ENCODE measurements at regions not wholly inside any gene's neighbourhood (a gene's known extent, or its start where the extent isn't known, plus 50 kb on each side); places are given as distances from the start of the nearest gene placed in this dataset.

DNA sequence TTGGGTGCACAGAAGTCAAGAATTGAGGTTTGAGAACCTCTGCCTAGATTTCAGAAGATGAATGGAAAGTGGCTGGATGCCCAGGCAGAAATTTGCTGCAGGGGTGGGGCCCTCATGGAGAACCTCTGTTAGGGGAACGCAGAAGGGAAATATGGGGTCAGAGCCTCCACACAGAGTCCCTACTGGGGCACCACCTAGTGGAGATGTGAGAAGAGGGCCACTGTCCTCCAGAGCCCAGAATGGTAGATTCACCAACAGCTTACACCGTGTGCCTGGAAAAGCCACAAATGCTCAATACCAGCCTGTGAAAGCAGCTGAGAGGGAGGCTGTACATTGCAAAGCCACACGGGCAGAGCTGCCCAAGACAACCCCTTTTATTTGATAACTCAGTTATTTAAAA is 383.5 kb downstream of the TLE4 start:
- no peak for TF ChIP-seq YY1 (IDR thresholded peaks at IDR 0.05; ENCODE audit: low read depth, low read length)
- TF ChIP-seq, protein P1, sequence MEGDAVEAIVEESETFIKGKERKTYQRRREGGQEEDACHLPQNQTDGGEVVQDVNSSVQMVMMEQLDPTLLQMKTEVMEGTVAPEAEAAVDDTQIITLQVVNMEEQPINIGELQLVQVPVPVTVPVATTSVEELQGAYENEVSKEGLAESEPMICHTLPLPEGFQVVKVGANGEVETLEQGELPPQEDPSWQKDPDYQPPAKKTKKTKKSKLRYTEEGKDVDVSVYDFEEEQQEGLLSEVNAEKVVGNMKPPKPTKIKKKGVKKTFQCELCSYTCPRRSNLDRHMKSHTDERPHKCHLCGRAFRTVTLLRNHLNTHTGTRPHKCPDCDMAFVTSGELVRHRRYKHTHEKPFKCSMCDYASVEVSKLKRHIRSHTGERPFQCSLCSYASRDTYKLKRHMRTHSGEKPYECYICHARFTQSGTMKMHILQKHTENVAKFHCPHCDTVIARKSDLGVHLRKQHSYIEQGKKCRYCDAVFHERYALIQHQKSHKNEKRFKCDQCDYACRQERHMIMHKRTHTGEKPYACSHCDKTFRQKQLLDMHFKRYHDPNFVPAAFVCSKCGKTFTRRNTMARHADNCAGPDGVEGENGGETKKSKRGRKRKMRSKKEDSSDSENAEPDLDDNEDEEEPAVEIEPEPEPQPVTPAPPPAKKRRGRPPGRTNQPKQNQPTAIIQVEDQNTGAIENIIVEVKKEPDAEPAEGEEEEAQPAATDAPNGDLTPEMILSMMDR (IDR thresholded peaks at IDR 0.05 in 2 of 3, conservative IDR thresholded peaks at IDR 0.05 in 1 of 3; ENCODE audit: control insufficient read depth in 2 of 3, extremely low read depth in 1 of 3, insufficient read depth in 1 of 3, low read depth in 3 of 3, low read length in 3 of 3), result peak; percentile 24 to 42 (median 24); a peak in 4 of 6 replicates
- no peak for TF ChIP-seq CREB1 (IDR thresholded peaks at IDR 0.05; ENCODE audit: low read depth)
- no peak for TF ChIP-seq CEBPB (IDR thresholded peaks at IDR 0.05; ENCODE audit: borderline replicate concordance in 1 of 2, low read depth in 2 of 2, low read length in 2 of 2)
- no peak for TF ChIP-seq NFYA (IDR thresholded peaks at IDR 0.05; ENCODE audit: borderline replicate concordance, low read depth, low read length)

All from GM12878 (cell line).